ENCODE measurements at regions not wholly inside any gene's neighbourhood (a gene's known extent, or its start where the extent isn't known, plus 50 kb on each side); places are given as distances from the start of the nearest gene placed in this dataset.

GRCh38 chr6:91105532-91105931, 518.7 kb upstream of the MAP3K7 start:
- no peaks in the 10 kb centered on the region for H3K36me3 ChIP-seq
- DNase-seq (ENCODE audit: low spot score in 2 of 2) = no peak
- no peaks in the 10 kb centered on the region for H3K27me3 ChIP-seq
- H3K27ac ChIP-seq = no peak overlapping the region
- H3K4me3 ChIP-seq = no peak overlapping the region
- intact Hi-C loops (cut with DNase I) = no loop called here
- no peaks in the 10 kb centered on the region for H3K4me1 ChIP-seq
- TF ChIP-seq CTCF (IDR thresholded peaks at IDR 0.05) = no peak
- no peaks in the 10 kb centered on the region for H3K9me3 ChIP-seq

- H3K4me3 ChIP-seq = no peak overlapping the region
- DNase-seq (ENCODE audit: low spot score in 2 of 2) = no peak
- H3K27ac ChIP-seq = no peak overlapping the region
- no peaks in the 10 kb centered on the region for H3K4me1 ChIP-seq
- no peaks in the 10 kb centered on the region for H3K27me3 ChIP-seq
- TF ChIP-seq CTCF (IDR thresholded peaks at IDR 0.05) = no peak
- intact Hi-C loops (cut with DNase I) = no loop called here
- no peaks in the 10 kb centered on the region for H3K9me3 ChIP-seq
- no peaks in the 10 kb centered on the region for H3K36me3 ChIP-seq
Observed at GRCh38 chr6:91099479-91099878, 512.6 kb upstream of the MAP3K7 start.

GRCh38 chr6:91098006-91098405, 511.1 kb upstream of the MAP3K7 start:
- no peak for DNase-seq (ENCODE audit: low spot score in 2 of 2)
- Histone ChIP-seq H3K4me3 (no peak overlapping the region), H3K4me1 (no peaks in the 10 kb centered on the region), H3K27me3 (no peaks in the 10 kb centered on the region), H3K27ac (no peak overlapping the region), H3K9me3 (no peaks in the 10 kb centered on the region), H3K36me3 (no peaks in the 10 kb centered on the region)
- no peak for TF ChIP-seq CTCF (IDR thresholded peaks at IDR 0.05)
- intact Hi-C loops (cut with DNase I) = no loop called here

GRCh38 chr6:91097364-91097763, 510.5 kb upstream of the MAP3K7 start:
- Histone ChIP-seq H3K36me3 (no peaks in the 10 kb centered on the region), H3K9me3 (no peaks in the 10 kb centered on the region), H3K4me1 (no peaks in the 10 kb centered on the region), H3K27ac (no peak overlapping the region), H3K4me3 (no peak overlapping the region), H3K27me3 (no peaks in the 10 kb centered on the region)
- intact Hi-C loops (cut with DNase I) = no loop called here
- no peak for TF ChIP-seq CTCF (IDR thresholded peaks at IDR 0.05)
- DNase-seq (ENCODE audit: low spot score in 2 of 2) = no peak

GRCh38 chr6:91094806-91095475, 508.1 kb upstream of the MAP3K7 start:
- Histone ChIP-seq H3K36me3 (no peaks in the 10 kb centered on the region), H3K9me3 (no peaks in the 10 kb centered on the region), H3K27ac (no peak overlapping the region), H3K4me1 (no peaks in the 10 kb centered on the region), H3K4me3 (no peak overlapping the region), H3K27me3 (no peaks in the 10 kb centered on the region)
- intact Hi-C loops (cut with DNase I) = no loop called here
- no peak for DNase-seq (ENCODE audit: low spot score in 2 of 2)
- no peak for TF ChIP-seq CTCF (IDR thresholded peaks at IDR 0.05)

- Histone ChIP-seq H3K9me3 (no peaks in the 10 kb centered on the region), H3K27ac (no peak overlapping the region), H3K27me3 (no peaks in the 10 kb centered on the region), H3K4me3 (no peak overlapping the region), H3K4me1 (no peaks in the 10 kb centered on the region), H3K36me3 (no peaks in the 10 kb centered on the region)
- TF ChIP-seq CTCF (IDR thresholded peaks at IDR 0.05) = no peak
- intact Hi-C loops (cut with DNase I) = no loop called here
- no peak for DNase-seq (ENCODE audit: low spot score in 2 of 2)
Observed at GRCh38 chr6:91094341-91094740, 507.5 kb upstream of the MAP3K7 start.
